ENCODE measurements at regions not wholly inside any gene's neighbourhood (a gene's known extent, or its start where the extent isn't known, plus 50 kb on each side); places are given as distances from the start of the nearest gene placed in this dataset.

GRCh38 chr5:98425640-98426039, 347.8 kb upstream of the RGMB start:
- no peak overlapping the region for H3K27ac Mint-ChIP-seq
- Histone ChIP-seq H3K4me1 (ENCODE audit: control insufficient read depth in 2 of 2, insufficient read depth in 2 of 2, low read length in 2 of 2) (no peaks in the 10 kb centered on the region), H2AFZ (ENCODE audit: insufficient read depth, low read depth, low read length, poor library complexity, severe bottlenecking) (no peak overlapping the region), H3K9ac (ENCODE audit: low read length) (no peak overlapping the region), H3K4me2 (replicated peaks; ENCODE audit: low read depth, low read length, poor library complexity, severe bottlenecking) (no peak overlapping the region), H3K27ac (ENCODE audit: low read length in 2 of 2) (no peak overlapping the region), H3K9me3 (ENCODE audit: control extremely low read depth in 1 of 3, control insufficient read depth in 2 of 3, insufficient read depth in 1 of 3, low read length in 2 of 3) (no peaks in the 10 kb centered on the region), H4K20me1 (ENCODE audit: control insufficient read depth, insufficient read depth, low read length, poor library complexity, severe bottlenecking) (no peaks in the 10 kb centered on the region), H3K27me3 (replicated peaks in 1 of 4; ENCODE audit: control extremely low read depth in 1 of 4, control insufficient read depth in 3 of 4, insufficient read depth in 4 of 4, low read length in 3 of 4) (no peaks in the 10 kb centered on the region), H3K4me3 (ENCODE audit: control extremely low read depth in 1 of 5, extremely low read depth in 1 of 5, insufficient read depth in 1 of 5, low read depth in 2 of 5, low read length in 4 of 5) (no peak overlapping the region), H3K36me3 (replicated peaks in 1 of 2; ENCODE audit: control extremely low read depth in 1 of 2, control insufficient read depth in 1 of 2, extremely low read depth in 1 of 2, insufficient read depth in 2 of 2, low read length in 1 of 2) (no peaks in the 10 kb centered on the region), H3K79me2 (ENCODE audit: control insufficient read depth, insufficient read depth, low read length) (no peaks in the 10 kb centered on the region)
- no peaks in the 10 kb centered on the region for H3K9me3 Mint-ChIP-seq (ENCODE audit: insufficient read depth)
- ATAC-seq (ENCODE audit: low read depth) (no peak), DNase-seq (no peak)
- H3K4me3 Mint-ChIP-seq: no peak overlapping the region
- peaks cover 6% of the 10 kb centered on the region for H3K4me1 Mint-ChIP-seq
- H3K27me3 Mint-ChIP-seq: no peaks in the 10 kb centered on the region
- ChIA-PET POLR2A (no interaction called here), CTCF (no interaction called here)
- intact Hi-C loops (cut with micrococcal nuclease): no loop called here
- TF ChIP-seq EZH2 (IDR thresholded peaks at IDR 0.05; ENCODE audit: borderline replicate concordance, insufficient read depth, low read depth, low read length, poor library complexity, severe bottlenecking) (no peak), CTCF (IDR thresholded peaks at IDR 0.05) (no peak)

- Histone ChIP-seq H4K20me1 (ENCODE audit: control insufficient read depth, insufficient read depth, low read length, poor library complexity, severe bottlenecking) (no peaks in the 10 kb centered on the region), H3K9me3 (ENCODE audit: control extremely low read depth in 1 of 3, control insufficient read depth in 2 of 3, insufficient read depth in 1 of 3, low read length in 2 of 3) (no peaks in the 10 kb centered on the region), H3K27ac (ENCODE audit: low read length in 2 of 2) (no peak overlapping the region), H3K4me1 (ENCODE audit: control insufficient read depth in 2 of 2, insufficient read depth in 2 of 2, low read length in 2 of 2) (no peaks in the 10 kb centered on the region), H3K79me2 (ENCODE audit: control insufficient read depth, insufficient read depth, low read length) (no peaks in the 10 kb centered on the region), H2AFZ (ENCODE audit: insufficient read depth, low read depth, low read length, poor library complexity, severe bottlenecking) (no peak overlapping the region), H3K4me2 (replicated peaks; ENCODE audit: low read depth, low read length, poor library complexity, severe bottlenecking) (no peak overlapping the region), H3K36me3 (replicated peaks in 1 of 2; ENCODE audit: control extremely low read depth in 1 of 2, control insufficient read depth in 1 of 2, extremely low read depth in 1 of 2, insufficient read depth in 2 of 2, low read length in 1 of 2) (no peaks in the 10 kb centered on the region), H3K27me3 (replicated peaks in 1 of 4; ENCODE audit: control extremely low read depth in 1 of 4, control insufficient read depth in 3 of 4, insufficient read depth in 4 of 4, low read length in 3 of 4) (no peaks in the 10 kb centered on the region), H3K9ac (ENCODE audit: low read length) (no peak overlapping the region), H3K4me3 (ENCODE audit: control extremely low read depth in 1 of 5, extremely low read depth in 1 of 5, insufficient read depth in 1 of 5, low read depth in 2 of 5, low read length in 4 of 5) (no peak overlapping the region)
- intact Hi-C loops (cut with micrococcal nuclease): no loop called here
- Mint-ChIP-seq H3K9me3 (ENCODE audit: insufficient read depth) (no peaks in the 10 kb centered on the region), H3K27me3 (no peaks in the 10 kb centered on the region), H3K4me3 (no peak overlapping the region), H3K27ac (no peak overlapping the region), H3K4me1 (peaks cover 6% of the 10 kb centered on the region)
- 77% methylated on average over 3 of the region's 4 CpGs for WGBS (ENCODE audit: insufficient coverage)
- TF ChIP-seq CTCF (IDR thresholded peaks at IDR 0.05) (no peak), EZH2 (IDR thresholded peaks at IDR 0.05; ENCODE audit: borderline replicate concordance, insufficient read depth, low read depth, low read length, poor library complexity, severe bottlenecking) (no peak)
- ChIA-PET POLR2A (no interaction called here), CTCF (no interaction called here)
- ATAC-seq (ENCODE audit: low read depth): no peak
- no peak for DNase-seq
Measured at GRCh38 chr5:98428806-98429205, 344.7 kb upstream of the RGMB start.
